ENCODE measurements at regions not wholly inside any gene's neighbourhood (a gene's known extent, or its start where the extent isn't known, plus 50 kb on each side); places are given as distances from the start of the nearest gene placed in this dataset.

DNA sequence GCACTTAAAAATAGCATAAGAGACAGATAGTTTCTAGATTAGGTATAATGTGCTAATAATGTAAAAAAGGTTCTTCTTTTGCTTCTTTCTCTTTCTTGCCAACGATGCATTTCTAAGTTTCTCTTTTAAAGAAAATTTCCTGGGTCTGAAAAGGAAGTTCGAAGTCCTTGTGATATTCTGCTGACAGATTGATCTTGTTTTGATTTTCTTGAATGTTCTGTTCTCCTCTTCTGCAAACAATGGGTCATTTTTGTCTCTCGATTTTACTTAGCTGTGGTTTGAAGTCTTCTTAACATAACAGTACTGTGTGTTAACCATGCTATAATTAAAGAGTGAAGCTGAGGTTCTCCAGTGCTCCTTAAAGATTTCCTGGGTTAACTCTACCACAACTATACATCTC, 61.1 kb upstream of the ACYP2 start (continued):
- TF ChIP-seq EZH2 (IDR thresholded peaks at IDR 0.05; ENCODE audit: borderline replicate concordance, control insufficient read depth, low read depth, low read length) = no peak
- TF ChIP-seq HDGF (IDR thresholded peaks at IDR 0.05) = no peak
- no peak for TF ChIP-seq RB1 (IDR thresholded peaks at IDR 0.05; ENCODE audit: borderline replicate concordance)
- TF ChIP-seq SIX5 (IDR thresholded peaks at IDR 0.05; ENCODE audit: low read depth, low read length, severe bottlenecking) = no peak
- TF ChIP-seq ZNF207 (IDR thresholded peaks at IDR 0.05; ENCODE audit: borderline replicate concordance) = no peak
- TF ChIP-seq JUNB (IDR thresholded peaks at IDR 0.05) = peak; percentile 92
- TF ChIP-seq, protein P1, sequence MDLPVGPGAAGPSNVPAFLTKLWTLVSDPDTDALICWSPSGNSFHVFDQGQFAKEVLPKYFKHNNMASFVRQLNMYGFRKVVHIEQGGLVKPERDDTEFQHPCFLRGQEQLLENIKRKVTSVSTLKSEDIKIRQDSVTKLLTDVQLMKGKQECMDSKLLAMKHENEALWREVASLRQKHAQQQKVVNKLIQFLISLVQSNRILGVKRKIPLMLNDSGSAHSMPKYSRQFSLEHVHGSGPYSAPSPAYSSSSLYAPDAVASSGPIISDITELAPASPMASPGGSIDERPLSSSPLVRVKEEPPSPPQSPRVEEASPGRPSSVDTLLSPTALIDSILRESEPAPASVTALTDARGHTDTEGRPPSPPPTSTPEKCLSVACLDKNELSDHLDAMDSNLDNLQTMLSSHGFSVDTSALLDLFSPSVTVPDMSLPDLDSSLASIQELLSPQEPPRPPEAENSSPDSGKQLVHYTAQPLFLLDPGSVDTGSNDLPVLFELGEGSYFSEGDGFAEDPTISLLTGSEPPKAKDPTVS (IDR thresholded peaks at IDR 0.05; ENCODE audit: low read depth, low read length) = no peak
- TF ChIP-seq CREM (IDR thresholded peaks at IDR 0.05; ENCODE audit: low read depth) = peak; percentile 64; the same call in 1 of the 2 replicates
- no peak for TF ChIP-seq WRNIP1 (IDR thresholded peaks at IDR 0.05; ENCODE audit: borderline replicate concordance, low read depth, low read length)
- TF ChIP-seq ZZZ3 (IDR thresholded peaks at IDR 0.05; ENCODE audit: control insufficient read depth, insufficient read length, low read depth) = no peak
- no peak for TF ChIP-seq RELA (IDR thresholded peaks at IDR 0.05; ENCODE audit: borderline replicate concordance, partially characterized antibody)
- TF ChIP-seq, protein P2, sequence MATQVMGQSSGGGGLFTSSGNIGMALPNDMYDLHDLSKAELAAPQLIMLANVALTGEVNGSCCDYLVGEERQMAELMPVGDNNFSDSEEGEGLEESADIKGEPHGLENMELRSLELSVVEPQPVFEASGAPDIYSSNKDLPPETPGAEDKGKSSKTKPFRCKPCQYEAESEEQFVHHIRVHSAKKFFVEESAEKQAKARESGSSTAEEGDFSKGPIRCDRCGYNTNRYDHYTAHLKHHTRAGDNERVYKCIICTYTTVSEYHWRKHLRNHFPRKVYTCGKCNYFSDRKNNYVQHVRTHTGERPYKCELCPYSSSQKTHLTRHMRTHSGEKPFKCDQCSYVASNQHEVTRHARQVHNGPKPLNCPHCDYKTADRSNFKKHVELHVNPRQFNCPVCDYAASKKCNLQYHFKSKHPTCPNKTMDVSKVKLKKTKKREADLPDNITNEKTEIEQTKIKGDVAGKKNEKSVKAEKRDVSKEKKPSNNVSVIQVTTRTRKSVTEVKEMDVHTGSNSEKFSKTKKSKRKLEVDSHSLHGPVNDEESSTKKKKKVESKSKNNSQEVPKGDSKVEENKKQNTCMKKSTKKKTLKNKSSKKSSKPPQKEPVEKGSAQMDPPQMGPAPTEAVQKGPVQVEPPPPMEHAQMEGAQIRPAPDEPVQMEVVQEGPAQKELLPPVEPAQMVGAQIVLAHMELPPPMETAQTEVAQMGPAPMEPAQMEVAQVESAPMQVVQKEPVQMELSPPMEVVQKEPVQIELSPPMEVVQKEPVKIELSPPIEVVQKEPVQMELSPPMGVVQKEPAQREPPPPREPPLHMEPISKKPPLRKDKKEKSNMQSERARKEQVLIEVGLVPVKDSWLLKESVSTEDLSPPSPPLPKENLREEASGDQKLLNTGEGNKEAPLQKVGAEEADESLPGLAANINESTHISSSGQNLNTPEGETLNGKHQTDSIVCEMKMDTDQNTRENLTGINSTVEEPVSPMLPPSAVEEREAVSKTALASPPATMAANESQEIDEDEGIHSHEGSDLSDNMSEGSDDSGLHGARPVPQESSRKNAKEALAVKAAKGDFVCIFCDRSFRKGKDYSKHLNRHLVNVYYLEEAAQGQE (IDR thresholded peaks at IDR 0.05; ENCODE audit: low read depth, low read length) = no peak
- no peak for TF ChIP-seq CBX3 (IDR thresholded peaks at IDR 0.05; ENCODE audit: borderline replicate concordance, low read depth)
- no peak for TF ChIP-seq YBX1 (IDR thresholded peaks at IDR 0.05)
- no peak for TF ChIP-seq SMC3 (IDR thresholded peaks at IDR 0.05; ENCODE audit: borderline replicate concordance, low read length)
- no peak for TF ChIP-seq MXI1 (IDR thresholded peaks at IDR 0.05; ENCODE audit: low read depth, low read length)
- no peak for TF ChIP-seq HCFC1 (IDR thresholded peaks at IDR 0.05; ENCODE audit: low read length)
- TF ChIP-seq, protein P3, sequence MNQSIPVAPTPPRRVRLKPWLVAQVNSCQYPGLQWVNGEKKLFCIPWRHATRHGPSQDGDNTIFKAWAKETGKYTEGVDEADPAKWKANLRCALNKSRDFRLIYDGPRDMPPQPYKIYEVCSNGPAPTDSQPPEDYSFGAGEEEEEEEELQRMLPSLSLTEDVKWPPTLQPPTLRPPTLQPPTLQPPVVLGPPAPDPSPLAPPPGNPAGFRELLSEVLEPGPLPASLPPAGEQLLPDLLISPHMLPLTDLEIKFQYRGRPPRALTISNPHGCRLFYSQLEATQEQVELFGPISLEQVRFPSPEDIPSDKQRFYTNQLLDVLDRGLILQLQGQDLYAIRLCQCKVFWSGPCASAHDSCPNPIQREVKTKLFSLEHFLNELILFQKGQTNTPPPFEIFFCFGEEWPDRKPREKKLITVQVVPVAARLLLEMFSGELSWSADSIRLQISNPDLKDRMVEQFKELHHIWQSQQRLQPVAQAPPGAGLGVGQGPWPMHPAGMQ (IDR thresholded peaks at IDR 0.05; ENCODE audit: borderline replicate concordance) = no peak
- no peak for TF ChIP-seq TAF1 (IDR thresholded peaks at IDR 0.05; ENCODE audit: borderline replicate concordance, low read depth, low read length)
- TF ChIP-seq ZSCAN29 (IDR thresholded peaks at IDR 0.05) = no peak
- no peak for TF ChIP-seq SPI1 (IDR thresholded peaks at IDR 0.05; ENCODE audit: borderline replicate concordance, insufficient read depth, low read depth, low read length)
- TF ChIP-seq SMAD5 (IDR thresholded peaks at IDR 0.05; ENCODE audit: low read depth) = no peak
- TF ChIP-seq LARP7 (IDR thresholded peaks at IDR 0.05) = no peak
- TF ChIP-seq STAT3 (IDR thresholded peaks at IDR 0.05; ENCODE audit: low read depth, low read length) = no peak
- no peak for TF ChIP-seq NFXL1 (IDR thresholded peaks at IDR 0.05; ENCODE audit: borderline replicate concordance)
- TF ChIP-seq EP300 (IDR thresholded peaks at IDR 0.05; ENCODE audit: borderline replicate concordance in 1 of 2, control insufficient read depth in 1 of 2, low read depth in 2 of 2, low read length in 2 of 2) = peak in 1 of 2 experiments; percentile 42; a peak in 1 of 4 replicates
- TF ChIP-seq GATAD2B (conservative IDR thresholded peaks at IDR 0.05; ENCODE audit: low read depth) = no peak
- TF ChIP-seq ZNF217 (IDR thresholded peaks at IDR 0.05) = peak; percentile 57; the same call in 1 of the 2 replicates
- TF ChIP-seq EED (IDR thresholded peaks at IDR 0.05; ENCODE audit: low read depth) = no peak
